ENCODE measurements at regions not wholly inside any gene's neighbourhood (a gene's known extent, or its start where the extent isn't known, plus 50 kb on each side); places are given as distances from the start of the nearest gene placed in this dataset.
"Not testable (repeated sequence)": the region's sequence is repeated elsewhere in the genome, so short reads cannot be mapped to it uniquely, and the experiment has no call there.

GRCh38 chr4:59608466-59608865 lies 1591.7 kb upstream of the ADGRL3 start:
- no peak for DNase-seq (ENCODE audit: low spot score)

GRCh38 chr4:59612235-59612634 lies 1587.9 kb upstream of the ADGRL3 start:
- no peak for DNase-seq (ENCODE audit: low spot score)

GRCh38 chr4:59615316-59615715 lies 1584.8 kb upstream of the ADGRL3 start:
- no peak for DNase-seq (ENCODE audit: low spot score)

GRCh38 chr4:59629348-59629747 lies 1570.8 kb upstream of the ADGRL3 start:
- no peak for DNase-seq (ENCODE audit: low spot score)

GRCh38 chr4:59630235-59630634 lies 1569.9 kb upstream of the ADGRL3 start:
- DNase-seq (ENCODE audit: low spot score): no peak

- DNase-seq (ENCODE audit: low spot score): no peak
These were observed 1569.2 kb upstream of the ADGRL3 start for GRCh38 chr4:59630922-59631321.

GRCh38 chr4:59637596-59637995 lies 1562.5 kb upstream of the ADGRL3 start:
- no peak for DNase-seq (ENCODE audit: low spot score)

GRCh38 chr4:59643682-59644081 lies 1556.4 kb upstream of the ADGRL3 start:
- DNase-seq (ENCODE audit: low spot score): no peak

GRCh38 chr4:59644765-59645164 lies 1555.4 kb upstream of the ADGRL3 start:
- no peak for DNase-seq (ENCODE audit: low spot score)

GRCh38 chr4:59646082-59646481 lies 1554.0 kb upstream of the ADGRL3 start:
- DNase-seq (ENCODE audit: low spot score): no peak

- DNase-seq (ENCODE audit: low spot score): no peak
These were observed 1553.1 kb upstream of the ADGRL3 start for GRCh38 chr4:59647011-59647410.

GRCh38 chr4:59647500-59647899 lies 1552.6 kb upstream of the ADGRL3 start:
- no peak for DNase-seq (ENCODE audit: low spot score)

- DNase-seq (ENCODE audit: low spot score): no peak
These were observed 1549.3 kb upstream of the ADGRL3 start for GRCh38 chr4:59650861-59651260.

GRCh38 chr4:59655996-59656395 lies 1544.1 kb upstream of the ADGRL3 start:
- no peak for DNase-seq (ENCODE audit: low spot score)

GRCh38 chr4:59664771-59665170 lies 1535.4 kb upstream of the ADGRL3 start:
- peak; percentile 3 for DNase-seq (ENCODE audit: low spot score)

- no peak for DNase-seq (ENCODE audit: low spot score)
These were observed 1533.5 kb upstream of the ADGRL3 start for GRCh38 chr4:59666645-59667044.

- DNase-seq (ENCODE audit: low spot score): no peak
These were observed 1529.1 kb upstream of the ADGRL3 start for GRCh38 chr4:59671037-59671436.

GRCh38 chr4:59676389-59676788 lies 1523.7 kb upstream of the ADGRL3 start:
- DNase-seq (ENCODE audit: low spot score): no peak

- DNase-seq (ENCODE audit: low spot score): not testable (repeated sequence)
These were observed 1523.1 kb upstream of the ADGRL3 start for GRCh38 chr4:59676992-59677391.

GRCh38 chr4:59685626-59686025 lies 1514.5 kb upstream of the ADGRL3 start:
- no peak for DNase-seq (ENCODE audit: low spot score)

GRCh38 chr4:59689149-59689548 lies 1511.0 kb upstream of the ADGRL3 start:
- DNase-seq (ENCODE audit: low spot score): no peak

GRCh38 chr4:59695355-59696053 lies 1504.6 kb upstream of the ADGRL3 start:
- DNase-seq (ENCODE audit: low spot score): no peak

GRCh38 chr4:59698041-59698440 lies 1502.1 kb upstream of the ADGRL3 start:
- no peak for DNase-seq (ENCODE audit: low spot score)

GRCh38 chr4:59700651-59701050 lies 1499.5 kb upstream of the ADGRL3 start:
- no peak for DNase-seq (ENCODE audit: low spot score)

Measured in putamen (tissue), 1 donor.